GM21367 (cell line): ENCODE measurements at regions not wholly inside any gene's neighbourhood (a gene's known extent, or its start where the extent isn't known, plus 50 kb on each side); places are given as distances from the start of the nearest gene placed in this dataset.

Experiments
- ATAC-seq: cut with Tn5 transposase; IDR thresholded peaks from one replicate; pipeline ENCODE4 v1.9.1; 2021; ENCODE audit not compliant: unreplicated experiment

DNA sequence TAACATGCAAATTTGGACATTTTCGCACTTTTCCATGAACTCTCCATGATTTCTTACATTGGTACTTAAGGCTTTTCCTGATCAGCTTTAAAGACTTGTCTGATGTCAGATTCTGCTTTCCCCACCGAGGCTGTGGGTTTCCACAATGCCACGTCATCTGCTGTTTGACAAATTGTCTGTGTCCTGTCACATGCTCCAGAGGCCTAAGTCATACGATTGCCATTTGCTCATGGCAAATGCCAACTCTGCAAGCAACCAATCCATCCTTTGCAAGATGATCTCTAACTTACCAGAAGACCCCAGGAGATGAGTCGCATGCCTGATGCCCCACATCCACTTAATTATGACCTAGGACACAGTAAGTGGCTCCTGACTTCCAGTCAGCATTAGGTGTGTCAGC lies 556.5 kb downstream of the BMP2 start:
- no peak for ATAC-seq

DNA sequence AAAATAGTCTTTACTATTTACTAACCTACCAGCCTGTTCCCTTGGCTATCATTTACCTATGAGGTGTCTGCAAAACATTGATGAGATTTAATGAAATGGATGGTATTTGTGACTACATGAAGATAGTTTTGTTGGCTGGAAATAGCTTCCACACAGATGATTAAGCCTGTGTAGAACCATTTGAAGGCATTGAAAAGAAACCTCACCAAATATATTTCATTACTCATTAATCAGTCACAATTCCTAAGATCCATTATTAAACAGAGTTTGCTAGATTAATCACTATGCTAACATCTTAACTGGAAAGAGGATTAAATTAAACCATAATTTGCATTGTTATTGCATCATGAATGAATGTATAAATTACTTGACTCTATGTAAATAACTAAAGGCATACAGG lies 560.3 kb downstream of the BMP2 start:
- ATAC-seq: no peak

DNA sequence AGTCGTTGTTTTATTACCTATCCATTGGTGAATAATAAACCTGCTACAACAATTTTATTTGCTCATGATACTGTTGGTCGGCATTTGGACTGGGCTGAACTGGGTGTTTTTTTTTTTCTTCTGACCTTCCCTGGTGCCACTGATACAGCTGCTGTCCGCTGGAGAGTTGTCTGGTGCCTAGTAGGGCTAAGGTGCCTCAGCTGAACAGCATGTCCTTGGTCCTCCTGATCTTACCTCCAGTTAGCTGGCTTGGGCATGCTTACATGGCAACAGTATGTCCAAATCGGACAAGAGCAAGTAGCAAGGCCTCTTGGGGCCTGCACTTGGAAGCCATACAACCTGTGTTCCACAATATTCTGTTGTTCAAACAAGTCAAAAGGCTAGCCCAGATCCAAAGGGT lies 563.4 kb downstream of the BMP2 start:
- no peak for ATAC-seq

DNA sequence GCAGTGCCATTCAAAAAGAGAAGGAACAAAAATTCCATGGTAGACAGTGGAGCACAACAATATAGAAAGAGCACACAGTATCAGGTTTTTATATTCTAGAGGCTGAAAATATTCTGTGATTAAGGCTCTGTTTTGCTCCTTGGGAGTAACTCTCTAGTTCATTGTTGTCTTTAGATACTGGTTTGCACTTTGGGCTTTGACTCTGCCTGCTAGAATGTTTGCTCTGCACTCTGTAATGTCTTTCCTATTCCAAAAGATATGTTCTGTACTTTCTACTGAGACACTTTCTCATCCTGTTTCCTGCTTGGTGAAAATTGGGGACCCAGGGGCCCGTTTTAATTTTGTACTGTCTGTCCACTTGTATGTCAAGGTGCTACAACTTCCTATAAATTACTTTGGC lies 564.7 kb downstream of the BMP2 start:
- no peak for ATAC-seq

DNA sequence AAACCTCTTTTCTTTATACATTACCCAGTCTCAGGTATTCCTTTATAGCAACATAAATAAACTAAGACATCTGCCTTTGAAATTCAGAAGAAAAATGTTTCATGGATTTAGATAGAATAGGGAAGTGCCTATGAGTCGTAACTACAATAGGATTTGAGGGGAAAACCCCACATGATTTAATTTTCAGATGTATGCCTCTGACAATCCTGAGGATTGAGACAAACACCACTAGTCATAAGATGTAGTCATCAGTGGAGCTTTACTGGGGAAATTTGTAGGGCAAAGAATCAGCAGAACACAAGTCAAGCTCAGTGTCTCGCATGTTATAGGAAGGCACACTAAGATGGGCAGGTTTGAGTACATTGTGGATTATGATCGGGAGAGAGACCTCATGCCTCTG lies 566.4 kb downstream of the BMP2 start:
- no peak for ATAC-seq

DNA sequence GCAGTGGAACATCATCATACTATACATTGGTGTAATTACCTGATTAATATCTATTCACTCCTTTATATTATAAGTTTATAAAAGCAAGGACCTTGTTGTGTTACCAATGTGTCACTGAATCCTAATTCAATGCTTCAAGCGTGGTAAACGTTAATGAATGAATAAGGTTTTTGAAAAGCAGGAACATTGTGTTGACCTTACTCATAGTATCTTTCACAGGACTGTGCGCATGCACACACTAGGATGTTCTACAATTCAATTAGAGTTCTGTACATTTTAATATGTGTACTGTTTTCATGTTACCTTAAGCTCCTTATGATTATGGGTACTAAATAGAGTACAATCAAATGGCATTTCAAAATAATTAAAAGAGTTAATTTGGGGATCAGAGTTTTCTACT lies 578.5 kb downstream of the BMP2 start:
- no peak for ATAC-seq

DNA sequence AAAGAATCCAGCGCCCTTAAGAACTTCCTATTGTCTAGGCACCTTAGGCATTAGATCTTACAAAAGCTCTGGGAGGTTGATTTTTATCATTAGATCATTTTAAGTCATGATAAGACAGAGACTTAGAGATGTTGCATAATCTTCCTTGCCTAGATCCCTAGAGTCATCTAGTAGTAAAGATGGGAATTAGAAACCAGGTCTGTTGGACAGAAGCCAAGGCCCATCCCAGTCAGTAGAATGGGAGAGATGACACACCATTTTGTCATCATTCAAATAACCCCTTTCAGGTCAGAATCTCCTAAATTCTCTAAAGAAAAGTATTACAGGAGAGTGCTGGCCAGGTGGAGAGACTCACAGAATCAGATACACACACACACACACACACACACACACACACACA lies 579.1 kb downstream of the BMP2 start:
- no peak for ATAC-seq

DNA sequence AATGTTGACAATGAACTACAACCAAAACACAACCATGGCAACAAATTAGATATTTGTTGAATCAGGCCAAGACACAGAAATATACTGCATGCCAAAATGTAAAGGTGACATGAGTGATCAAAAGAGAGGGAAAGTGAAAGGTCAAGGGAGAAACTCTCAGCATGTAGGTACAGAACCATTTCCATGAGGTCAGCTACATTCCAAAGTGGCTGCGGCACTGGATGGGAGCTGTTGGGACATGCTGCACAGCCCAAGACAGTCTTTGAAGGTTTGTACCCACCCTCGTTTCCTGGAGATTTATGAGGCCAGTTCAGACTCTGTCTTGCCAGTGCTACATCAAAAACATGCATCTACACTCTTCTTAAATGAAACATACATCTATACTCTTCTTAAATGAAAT lies 579.9 kb downstream of the BMP2 start:
- ATAC-seq: no peak

DNA sequence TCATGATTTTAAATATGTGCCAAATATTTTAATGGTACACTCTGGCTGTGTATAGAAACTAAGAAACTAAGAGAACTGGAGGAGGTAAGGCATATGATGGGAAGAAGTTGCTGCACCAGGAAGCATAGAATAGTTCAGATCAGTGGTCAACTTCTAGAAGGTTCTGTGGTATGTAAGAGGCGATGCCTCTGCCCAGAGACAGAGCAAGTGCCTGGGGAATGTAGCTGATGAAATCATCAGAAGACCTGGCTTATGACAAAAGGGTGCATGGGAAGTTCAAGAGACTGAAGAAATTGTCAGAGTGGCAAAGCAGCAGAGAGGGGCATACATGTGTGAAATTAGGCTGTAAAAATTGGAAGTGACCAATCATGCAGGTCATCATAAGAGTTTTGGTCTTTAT lies 580.8 kb downstream of the BMP2 start:
- ATAC-seq: no peak

DNA sequence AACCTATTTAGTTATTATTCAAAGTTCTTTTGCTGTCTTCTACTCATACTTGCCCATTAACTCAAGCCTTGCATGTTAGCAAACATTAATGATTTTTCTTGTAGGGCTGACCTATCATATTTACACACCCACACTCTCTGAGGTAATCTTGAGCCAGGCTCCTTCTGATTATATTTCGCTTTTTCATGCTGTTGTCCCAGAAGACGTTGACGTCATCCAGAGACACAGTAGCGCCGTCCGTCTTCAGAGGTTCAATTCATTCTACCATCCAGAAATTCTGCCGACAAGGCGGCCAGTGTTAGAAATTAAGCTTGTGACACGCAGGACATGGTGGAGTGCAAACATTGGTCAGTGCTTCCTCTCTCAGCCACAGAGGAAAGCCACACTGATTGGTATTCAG lies 584.7 kb downstream of the BMP2 start:
- no peak for ATAC-seq

DNA sequence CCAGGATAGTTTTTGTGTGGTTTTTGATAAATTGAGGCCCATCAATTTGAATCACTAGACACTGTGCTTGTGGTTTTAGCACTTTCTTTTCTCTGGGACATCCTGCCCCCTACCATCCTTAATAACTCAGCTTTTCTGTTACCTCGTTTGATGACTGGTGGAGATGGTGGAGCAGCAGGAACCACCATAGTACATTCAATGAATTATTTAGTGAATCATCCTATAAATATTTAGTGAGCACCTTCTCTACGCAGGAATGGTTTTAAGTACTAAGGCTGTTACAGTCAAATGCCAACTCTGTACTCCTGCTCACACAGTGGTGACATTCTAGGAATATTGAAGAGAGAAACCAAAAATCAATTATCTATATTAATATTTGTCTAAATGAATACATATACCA lies 585.2 kb downstream of the HAO1 start:
- ATAC-seq: no peak

DNA sequence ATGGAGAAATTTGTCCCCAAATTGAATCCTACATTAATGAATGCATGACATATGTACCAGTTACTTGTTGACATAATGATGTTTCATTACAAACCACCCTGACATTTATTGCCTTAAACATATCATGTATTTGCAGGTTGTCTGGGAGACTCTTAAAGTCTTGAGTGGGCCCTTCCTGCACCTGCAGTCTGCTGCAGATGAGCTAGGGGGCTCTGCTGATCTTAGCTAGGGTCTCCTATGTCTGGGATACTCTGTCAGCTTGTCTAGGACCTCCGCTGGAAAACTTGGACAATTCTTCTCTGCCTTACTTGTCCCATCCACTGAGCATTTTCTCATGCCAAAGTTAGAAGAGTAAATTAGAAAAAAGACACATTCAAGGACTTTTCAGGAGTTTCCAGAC lies 581.6 kb downstream of the HAO1 start:
- no peak for ATAC-seq

DNA sequence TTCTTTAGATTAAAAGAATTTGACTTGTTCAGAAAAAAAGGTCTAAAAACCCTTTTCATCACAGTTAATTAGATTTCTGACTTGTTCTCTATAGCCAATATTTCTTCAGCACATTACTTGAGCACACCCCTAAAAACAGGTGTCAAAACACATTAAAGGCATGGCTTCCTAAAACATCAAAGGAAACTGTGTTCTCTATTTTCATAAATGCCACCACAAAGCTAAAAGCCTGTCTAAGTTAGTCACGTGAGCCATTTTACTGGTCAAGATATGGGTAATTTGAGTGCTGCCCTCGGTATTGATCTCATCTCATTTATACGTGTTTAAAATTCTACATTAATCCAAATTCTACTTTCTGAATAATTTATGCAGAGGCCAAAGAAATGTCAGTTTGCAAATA lies 580.5 kb downstream of the HAO1 start:
- ATAC-seq: no peak

DNA sequence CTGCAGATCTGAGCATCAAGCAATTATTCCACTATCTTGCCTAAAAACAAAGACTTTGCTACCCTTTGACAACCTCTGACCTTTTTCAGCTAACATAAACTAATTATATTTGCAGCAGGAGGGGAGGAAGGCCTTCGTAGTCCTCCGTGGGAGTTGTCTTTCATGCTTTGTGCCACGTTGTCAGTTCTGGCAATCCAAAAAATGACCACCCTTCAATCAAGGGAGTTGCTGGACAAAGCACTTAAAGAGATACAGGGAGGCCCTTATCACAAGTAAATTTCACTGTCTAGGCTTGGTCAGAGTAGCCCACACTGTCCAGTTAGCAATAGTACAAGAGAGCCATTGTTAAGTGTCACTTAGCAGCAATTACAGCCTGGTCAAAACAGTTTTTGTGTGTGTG lies 578.9 kb downstream of the HAO1 start:
- ATAC-seq: no peak

DNA sequence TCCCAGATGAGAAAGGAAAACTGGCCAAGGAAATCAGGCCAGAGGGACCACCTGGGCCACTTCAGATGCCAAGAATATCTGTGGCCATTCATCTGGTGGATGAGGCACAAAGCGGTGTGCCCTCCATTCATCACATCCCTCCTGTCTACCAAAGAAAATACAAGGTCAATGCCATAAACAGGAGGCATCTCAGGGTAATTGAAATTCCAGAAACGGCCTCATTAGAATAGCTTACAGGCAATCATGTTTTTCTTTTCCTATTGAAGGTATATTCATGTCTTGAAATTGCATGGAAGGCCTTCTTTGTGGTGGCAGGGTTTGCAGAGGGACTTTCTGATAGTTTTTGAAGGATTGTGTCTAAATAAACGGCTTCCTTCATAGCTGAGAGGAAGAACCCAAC lies 578.3 kb downstream of the HAO1 start:
- ATAC-seq: no peak

DNA sequence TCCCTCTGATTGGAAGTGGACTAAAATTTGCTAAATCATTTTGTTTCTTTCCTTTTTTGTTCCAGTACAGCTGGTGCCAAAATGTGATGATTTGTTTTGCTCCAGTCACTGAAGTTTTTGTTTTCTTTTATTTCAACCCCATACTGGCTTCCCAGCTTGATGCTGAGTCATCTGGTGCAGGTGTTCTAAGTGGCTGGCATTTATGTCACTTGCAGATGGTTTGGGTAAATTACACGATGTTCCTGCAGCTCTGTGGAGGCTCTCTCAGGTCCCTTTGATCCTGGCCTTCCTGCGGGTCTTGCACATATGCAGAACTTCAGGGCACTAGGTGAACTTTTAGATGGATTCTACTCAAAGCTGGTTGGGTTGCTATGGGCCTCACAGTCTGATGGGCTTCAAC lies 577.7 kb downstream of the HAO1 start:
- no peak for ATAC-seq

DNA sequence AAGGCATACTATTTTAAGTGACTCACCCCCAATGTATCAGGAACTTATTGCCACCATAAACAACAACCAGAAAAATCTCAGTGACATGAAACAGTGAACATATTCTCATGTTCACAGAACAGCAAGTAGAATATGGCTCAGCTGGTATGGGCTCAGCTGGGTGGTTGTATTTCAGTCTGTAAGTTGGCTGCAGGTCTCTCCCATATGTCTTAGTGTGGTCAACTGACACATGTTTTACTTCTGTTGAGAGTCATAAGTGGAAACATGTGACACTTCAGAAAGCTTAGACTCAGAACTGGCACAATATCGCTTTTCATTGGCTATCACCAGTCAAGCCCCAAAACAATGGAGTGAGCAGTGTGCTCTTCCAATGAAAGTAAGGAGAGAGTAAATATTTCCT lies 574.1 kb downstream of the HAO1 start:
- no peak for ATAC-seq

DNA sequence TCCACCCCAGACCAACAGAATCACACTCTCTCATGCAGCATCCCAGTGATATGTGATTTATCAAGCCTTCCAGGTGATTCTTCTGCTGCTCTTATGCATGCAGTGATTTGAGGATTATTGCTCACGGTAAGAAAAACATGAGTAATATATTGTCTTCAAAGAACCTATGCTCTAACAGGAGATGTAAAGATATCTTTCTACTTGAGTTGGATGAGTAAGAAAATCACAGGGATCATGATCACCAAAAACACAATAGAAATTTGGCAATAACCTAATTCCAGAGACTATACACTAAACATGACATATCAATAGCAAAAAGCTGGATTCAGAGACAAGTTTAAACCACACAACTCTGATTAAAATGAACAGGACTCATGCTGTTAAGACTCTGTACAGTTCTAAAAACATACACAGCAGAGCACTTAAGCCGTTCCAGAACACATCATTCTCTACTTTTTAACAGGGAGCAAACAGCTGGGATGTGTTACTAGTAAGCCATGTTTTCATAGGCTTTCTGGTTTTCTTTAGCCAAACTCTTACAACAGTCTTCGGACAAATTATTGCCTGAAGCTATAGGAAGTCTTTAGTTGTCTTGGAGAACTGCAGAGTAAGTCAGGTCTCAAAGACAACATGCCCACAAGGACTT lies 568.6 kb downstream of the HAO1 start:
- ATAC-seq: no peak

DNA sequence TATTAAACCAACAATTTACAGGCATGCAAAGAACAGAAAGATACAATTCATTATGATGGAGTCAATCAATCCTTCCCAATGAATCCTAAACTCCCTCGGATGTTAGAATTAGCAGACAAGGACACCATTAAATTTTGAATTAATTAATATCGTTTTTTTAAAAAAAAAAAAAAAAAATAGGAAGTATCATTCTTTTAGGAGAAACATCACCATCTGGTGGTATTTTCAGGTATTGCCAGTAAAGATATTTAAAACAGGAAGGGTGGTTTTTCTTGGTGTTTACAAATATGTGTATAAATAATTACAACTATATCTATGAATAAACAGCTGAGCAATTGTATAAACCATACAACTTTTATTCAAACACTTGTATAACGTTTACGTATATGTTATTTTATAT lies 564.4 kb downstream of the HAO1 start:
- no peak for ATAC-seq

DNA sequence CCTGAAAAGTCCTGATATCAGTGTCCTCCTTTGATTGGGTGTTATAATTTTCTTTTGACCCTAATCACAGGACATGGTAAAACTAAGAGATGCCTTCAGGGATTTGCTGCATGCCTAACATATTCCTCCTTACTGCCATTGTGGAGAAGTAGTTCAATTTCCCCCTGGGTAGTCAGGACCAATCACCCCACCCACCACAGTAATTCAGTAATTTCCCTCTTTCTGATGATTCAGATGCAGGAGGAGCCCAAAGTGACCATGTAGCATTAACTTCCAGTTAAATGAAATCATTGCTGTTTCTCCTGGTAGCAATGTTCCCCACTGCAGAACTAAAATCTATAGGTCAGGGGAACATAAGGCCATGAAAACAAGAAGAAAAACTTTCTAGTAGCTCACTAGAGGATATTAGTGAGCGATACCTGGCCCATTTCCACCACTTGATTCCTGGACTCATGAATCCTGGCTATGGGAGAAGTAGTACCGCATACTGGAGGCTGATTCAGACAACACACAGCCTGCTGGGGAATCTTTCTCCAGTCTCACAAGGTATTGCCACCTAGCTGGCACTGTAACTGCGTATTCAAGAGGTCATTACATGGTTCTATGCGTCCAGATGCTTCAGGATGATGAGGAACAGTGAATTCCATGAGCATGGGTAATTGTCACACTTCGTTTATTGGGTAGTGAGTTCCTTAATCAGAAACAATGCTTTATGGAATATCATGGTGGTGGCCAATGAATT lies 561.2 kb downstream of the HAO1 start:
- ATAC-seq: no peak

DNA sequence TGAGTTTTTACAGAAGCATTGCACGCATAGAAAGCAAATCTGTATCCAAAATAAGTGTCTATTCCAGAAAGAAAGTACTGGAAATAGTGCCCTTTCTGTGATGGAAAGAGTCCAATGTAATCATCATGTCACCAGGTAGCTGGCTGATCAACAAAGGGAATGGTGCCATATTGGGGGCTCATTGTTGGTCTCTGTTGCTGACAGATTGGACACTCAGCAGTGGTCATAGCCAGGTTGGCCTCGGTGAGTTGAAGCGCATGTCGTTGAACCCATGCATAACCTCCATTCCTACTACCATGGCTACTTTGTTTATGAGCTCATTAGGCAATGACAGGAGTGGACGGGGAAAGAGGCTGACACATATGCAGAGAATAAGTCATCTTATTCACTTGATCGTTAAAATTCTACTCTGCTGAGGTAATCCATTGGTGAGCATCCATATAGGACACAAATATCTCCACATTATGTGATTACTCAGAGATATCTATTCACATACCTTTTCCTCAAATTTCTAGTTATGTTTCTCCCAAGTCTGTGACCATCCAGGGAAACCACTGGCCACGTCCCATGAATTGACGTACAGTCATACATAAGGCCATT lies 560.5 kb downstream of the HAO1 start:
- ATAC-seq: no peak

DNA sequence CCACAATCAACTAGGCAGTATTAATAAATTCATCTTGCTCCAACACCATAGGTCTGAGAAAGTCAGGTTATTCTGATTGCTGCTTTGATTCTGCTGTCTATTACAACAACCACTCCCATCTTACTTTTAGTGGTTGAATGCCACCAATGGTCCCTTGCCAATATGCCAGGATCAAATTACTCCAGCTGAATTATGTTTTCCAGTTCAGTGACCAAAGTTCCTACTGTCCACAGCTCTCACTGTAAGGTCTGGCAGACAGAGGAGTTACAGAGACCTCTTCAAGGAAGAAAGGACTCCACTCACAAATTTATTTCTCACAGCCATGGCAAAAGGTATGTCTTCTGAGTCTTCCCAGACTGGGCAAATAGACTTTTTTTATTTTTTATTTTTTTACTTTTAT lies 557.0 kb downstream of the HAO1 start:
- ATAC-seq: no peak
